ENCODE measurements at regions not wholly inside any gene's neighbourhood (a gene's known extent, or its start where the extent isn't known, plus 50 kb on each side); places are given as distances from the start of the nearest gene placed in this dataset.

GRCh38 chr2:19141234-19142004 lies 217.0 kb downstream of the OSR1 start:
- in situ Hi-C loops (cut with MboI; ENCODE audit: low sequenced_read_pairs): no loop called here

GRCh38 chr2:19140463-19141208 lies 217.8 kb downstream of the OSR1 start:
- in situ Hi-C loops (cut with MboI; ENCODE audit: low sequenced_read_pairs): no loop called here

DNA sequence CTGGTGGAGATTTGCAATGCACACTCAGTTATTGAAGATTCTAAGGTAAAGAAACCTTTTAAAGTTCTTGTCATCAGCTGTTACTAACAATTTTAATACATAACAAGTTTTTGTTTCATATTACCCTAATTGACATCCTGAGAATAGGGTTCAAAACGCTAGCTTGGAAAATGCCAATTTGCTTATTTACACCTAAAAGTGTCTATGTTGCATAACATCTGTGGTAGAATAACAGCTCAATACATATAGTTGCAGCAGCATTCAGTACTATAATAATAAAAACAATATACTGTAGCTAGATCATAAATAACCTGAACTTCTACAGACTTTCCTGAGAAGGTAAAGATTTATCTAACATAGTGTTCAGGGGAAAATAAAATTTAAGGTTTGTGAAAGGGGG lies 219.0 kb downstream of the OSR1 start:
- in situ Hi-C loops (cut with MboI; ENCODE audit: low sequenced_read_pairs): no loop called here

GRCh38 chr2:19138264-19138825 lies 220.1 kb downstream of the OSR1 start:
- in situ Hi-C loops (cut with MboI; ENCODE audit: low sequenced_read_pairs): no loop called here

DNA sequence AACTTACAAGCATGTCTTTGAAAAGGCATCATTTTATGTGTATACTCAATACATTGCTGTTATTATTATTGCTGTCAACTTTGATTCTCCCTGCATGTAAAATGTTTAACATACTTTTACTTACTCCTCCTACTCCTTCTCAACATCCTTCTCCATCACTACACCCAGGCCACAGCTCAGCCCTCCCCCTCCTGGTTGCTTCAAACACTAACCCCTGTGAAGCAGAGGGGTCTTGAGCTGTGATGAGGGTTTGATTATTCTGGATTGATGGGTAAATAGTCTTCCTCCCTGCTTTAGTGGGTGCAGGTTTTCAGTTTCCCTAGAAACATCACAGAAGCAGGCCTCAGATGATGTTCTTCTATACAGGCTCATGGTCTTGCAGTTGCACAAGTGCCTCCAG lies 221.0 kb downstream of the OSR1 start:
- in situ Hi-C loops (cut with MboI; ENCODE audit: low sequenced_read_pairs): no loop called here

DNA sequence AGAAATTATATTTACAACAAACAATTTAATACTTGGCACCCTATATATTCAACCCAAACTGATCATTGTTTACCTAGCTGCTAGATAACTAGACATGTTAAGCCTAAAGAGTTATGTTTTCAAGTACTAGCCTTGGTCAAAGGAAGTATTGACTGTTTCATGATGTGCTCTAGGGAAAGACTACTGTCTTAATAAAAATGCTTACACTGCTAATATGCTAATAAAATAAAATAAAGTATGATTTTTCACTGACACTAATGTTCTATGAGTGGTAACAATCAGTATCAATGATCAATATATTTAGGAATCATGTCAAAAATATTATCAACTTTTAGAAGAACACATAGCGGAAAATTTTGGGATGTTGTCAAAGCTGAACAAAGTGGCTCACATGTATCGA lies 225.5 kb downstream of the OSR1 start:
- in situ Hi-C loops (cut with MboI; ENCODE audit: low sequenced_read_pairs): no loop called here

DNA sequence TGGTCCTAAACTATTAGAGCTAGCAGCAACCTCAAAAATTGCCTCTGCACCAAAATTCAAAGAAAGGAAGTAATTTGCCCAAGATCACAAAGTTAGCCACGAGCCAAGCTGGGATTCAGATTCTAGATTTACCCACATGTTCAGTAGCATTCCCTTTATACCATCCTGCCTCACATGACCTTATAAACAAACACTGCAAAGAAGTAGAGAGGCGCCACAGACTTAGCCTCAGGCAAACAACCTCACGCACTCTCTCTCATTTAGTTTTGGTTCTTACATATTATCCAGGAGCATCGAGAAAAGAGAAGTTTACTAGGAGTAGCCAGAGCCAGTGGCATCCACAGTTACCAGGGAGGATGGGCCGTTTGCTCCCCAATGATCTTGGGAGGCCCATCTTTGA lies 226.6 kb downstream of the OSR1 start:
- in situ Hi-C loops (cut with MboI; ENCODE audit: low sequenced_read_pairs): no loop called here

- in situ Hi-C loops (cut with MboI; ENCODE audit: low sequenced_read_pairs): no loop called here
Measured at GRCh38 chr2:19128148-19128547, 230.3 kb downstream of the OSR1 start.

GRCh38 chr2:19127616-19128015 lies 230.8 kb downstream of the OSR1 start:
- in situ Hi-C loops (cut with MboI; ENCODE audit: low sequenced_read_pairs): no loop called here

DNA sequence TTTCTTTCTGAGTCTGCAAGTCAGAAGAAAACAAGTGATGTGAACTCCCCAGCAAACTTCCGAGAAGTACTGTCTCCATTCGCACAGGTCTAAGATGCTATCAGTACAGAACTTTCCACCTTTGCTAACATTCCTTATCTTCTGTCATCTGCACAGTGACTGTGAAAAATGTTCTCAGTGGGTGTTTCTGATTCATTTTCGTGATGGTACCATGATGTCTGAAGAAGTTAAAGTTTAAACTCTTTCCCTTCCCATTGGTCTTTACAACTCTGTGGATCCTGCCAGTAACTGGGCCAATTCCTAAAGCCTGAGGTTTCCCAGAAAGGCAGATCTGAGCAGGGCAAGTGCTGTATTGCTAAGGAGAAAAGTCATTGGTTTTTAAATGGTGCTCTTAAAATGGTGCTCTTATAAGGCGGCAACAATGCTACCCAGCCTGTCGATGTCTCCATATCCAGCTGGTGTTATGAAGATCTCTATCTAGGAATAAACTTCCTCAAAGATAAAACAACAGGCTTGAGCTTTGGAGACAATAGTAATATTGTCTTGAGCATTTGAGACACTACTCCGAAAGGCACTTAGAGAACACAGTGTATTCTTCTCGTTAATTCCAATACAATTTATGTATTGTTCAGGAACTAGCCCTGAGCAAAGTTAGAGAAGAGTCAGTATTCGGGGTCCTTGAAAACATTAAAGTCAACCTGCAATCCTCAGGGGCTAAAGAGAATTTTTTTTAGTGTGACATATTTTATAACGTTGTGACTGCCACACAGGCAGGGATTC lies 232.3 kb downstream of the OSR1 start:
- in situ Hi-C loops (cut with MboI; ENCODE audit: low sequenced_read_pairs): no loop called here

DNA sequence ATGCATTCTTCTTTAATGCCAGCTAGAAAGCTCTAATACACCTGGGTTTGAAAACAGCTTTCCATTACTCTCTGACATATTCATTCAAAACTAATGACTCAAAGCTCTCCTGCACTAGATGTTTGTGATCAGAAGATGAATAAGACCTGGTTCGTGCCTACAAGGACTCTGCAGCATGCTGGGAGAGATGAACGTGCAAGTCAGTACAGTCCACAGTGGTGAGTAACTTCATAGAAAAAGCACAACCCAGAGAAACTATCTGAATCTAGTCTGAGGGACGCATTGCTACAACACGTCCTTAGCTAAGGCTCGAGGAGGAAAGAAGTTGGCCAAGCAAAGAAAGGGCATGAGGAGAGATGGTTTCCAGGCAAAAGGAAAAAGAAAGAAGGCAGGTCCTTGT lies 234.3 kb downstream of the OSR1 start:
- in situ Hi-C loops (cut with MboI; ENCODE audit: low sequenced_read_pairs): no loop called here

- in situ Hi-C loops (cut with MboI; ENCODE audit: low sequenced_read_pairs): no loop called here
Measured at GRCh38 chr2:19123556-19123955, 234.9 kb downstream of the OSR1 start.

GRCh38 chr2:19122220-19122619 lies 236.2 kb downstream of the OSR1 start:
- in situ Hi-C loops (cut with MboI; ENCODE audit: low sequenced_read_pairs): no loop called here

- in situ Hi-C loops (cut with MboI; ENCODE audit: low sequenced_read_pairs): no loop called here
Measured at GRCh38 chr2:19120941-19121750, 237.3 kb downstream of the OSR1 start.

GRCh38 chr2:19120181-19120580 lies 238.2 kb downstream of the OSR1 start:
- in situ Hi-C loops (cut with MboI; ENCODE audit: low sequenced_read_pairs): no loop called here

DNA sequence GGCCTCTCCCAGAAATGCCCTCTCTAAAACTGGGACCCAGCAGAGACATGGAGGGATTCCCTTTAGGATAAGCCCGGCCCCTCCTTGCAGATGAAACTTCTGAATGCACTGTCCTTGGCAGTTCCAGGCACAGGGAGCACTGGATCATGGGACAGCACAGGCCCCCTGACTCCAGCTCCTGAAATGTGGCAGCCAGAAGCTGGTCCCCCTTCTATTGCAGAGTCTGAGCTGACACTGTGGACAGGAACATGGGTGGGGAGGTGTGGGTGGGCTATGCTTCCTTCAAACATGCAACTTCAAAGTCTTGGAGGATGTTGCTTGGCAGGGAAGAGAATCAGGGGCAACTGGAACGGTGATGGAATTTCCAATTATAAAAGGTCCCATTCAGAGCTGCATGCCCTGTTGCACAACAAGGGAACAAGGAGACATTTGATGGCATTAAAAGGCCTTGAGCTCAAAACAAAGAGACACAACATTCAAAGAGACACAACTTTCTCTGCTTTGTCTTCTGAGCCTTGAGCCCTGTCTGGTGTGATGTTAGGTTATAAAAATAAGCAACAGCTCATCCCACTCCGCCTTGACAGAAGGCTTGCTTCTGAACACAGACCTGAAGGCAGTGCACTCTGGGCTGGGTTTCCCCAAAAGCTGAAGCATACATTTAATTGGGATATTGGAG lies 239.0 kb downstream of the OSR1 start:
- in situ Hi-C loops (cut with MboI; ENCODE audit: low sequenced_read_pairs): no loop called here

- in situ Hi-C loops (cut with MboI; ENCODE audit: low sequenced_read_pairs): no loop called here
Measured at GRCh38 chr2:19116918-19117317, 241.5 kb downstream of the OSR1 start.

GRCh38 chr2:19114754-19115231 lies 243.6 kb downstream of the OSR1 start:
- in situ Hi-C loops (cut with MboI; ENCODE audit: low sequenced_read_pairs): no loop called here

GRCh38 chr2:19114126-19114525 lies 244.3 kb downstream of the OSR1 start:
- in situ Hi-C loops (cut with MboI; ENCODE audit: low sequenced_read_pairs): no loop called here

GRCh38 chr2:19111354-19111753 lies 247.1 kb downstream of the OSR1 start:
- in situ Hi-C loops (cut with MboI; ENCODE audit: low sequenced_read_pairs): no loop called here

Measured in HL-60/S4 treated with retinoic acid at 250 ng/mL for 4 days and 3 days (cell line).